ENCODE measurements at regions not wholly inside any gene's neighbourhood (a gene's known extent, or its start where the extent isn't known, plus 50 kb on each side); places are given as distances from the start of the nearest gene placed in this dataset.

DNA sequence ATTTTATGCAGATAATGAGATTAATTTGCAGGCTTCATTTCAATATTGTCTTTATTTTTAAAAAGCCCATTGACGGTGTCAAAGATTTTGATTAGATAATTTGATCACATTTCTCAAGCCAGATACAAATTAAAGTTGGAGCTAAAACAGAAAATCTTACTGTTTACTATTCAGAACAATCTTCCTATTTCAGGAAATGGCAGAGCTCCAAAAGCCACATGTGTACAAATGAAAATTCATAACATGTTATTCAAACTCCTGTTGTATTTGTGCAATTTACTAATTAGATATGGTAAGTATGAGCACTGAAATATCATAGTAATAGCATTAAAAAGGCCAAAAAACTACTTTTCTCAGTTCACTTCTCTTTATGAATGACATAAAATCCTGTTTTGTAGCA is 682.9 kb downstream of the KCNJ3 start:
- Histone ChIP-seq H3K4ac (ENCODE audit: low read depth, low read length) (no peak overlapping the region), H3K9me3 (ENCODE audit: control insufficient read depth, low read depth, low read length) (no peaks in the 10 kb centered on the region), H2BK12ac (ENCODE audit: insufficient read length, low read depth, low read length) (no peak overlapping the region), H2BK15ac (ENCODE audit: low read depth, low read length) (no peak overlapping the region), H2BK120ac (ENCODE audit: low read depth, low read length, poor library complexity, severe bottlenecking) (no peak overlapping the region), H3K9ac (ENCODE audit: extremely low read depth, insufficient read length, low read length) (no peak overlapping the region), H3K79me2 (ENCODE audit: insufficient read depth, low read length) (no peaks in the 10 kb centered on the region), H4K8ac (replicated peaks; ENCODE audit: insufficient read length, low read depth, low read length) (no peak overlapping the region), H3T11ph (ENCODE audit: low read length) (no peak overlapping the region), H3K56ac (ENCODE audit: insufficient read length, low read depth, low read length) (no peak overlapping the region), H4K20me1 (ENCODE audit: control insufficient read depth, insufficient read depth, insufficient read length) (no peaks in the 10 kb centered on the region), H2AK5ac (ENCODE audit: insufficient read length, low read length) (no peak overlapping the region), H3K79me1 (ENCODE audit: insufficient read depth, low read depth, low read length, poor library complexity, severe bottlenecking) (no peaks in the 10 kb centered on the region), H2BK5ac (ENCODE audit: insufficient read length, low read length) (no peak overlapping the region), H3K23ac (ENCODE audit: insufficient read length, low read depth, low read length) (no peak overlapping the region), H3K4me2 (ENCODE audit: insufficient read depth, insufficient read length, low read length) (no peak overlapping the region), H2AFZ (ENCODE audit: low read length) (no peak overlapping the region), H3K27ac (ENCODE audit: insufficient read length, low read depth, low read length) (no peak overlapping the region), H4K91ac (ENCODE audit: insufficient read length, low read depth, low read length) (no peak overlapping the region), H3K23me2 (ENCODE audit: insufficient read length, low read depth, low read length, poor library complexity, severe bottlenecking) (no peaks in the 10 kb centered on the region), H3K14ac (ENCODE audit: insufficient read depth, low read length) (no peak overlapping the region), H3K27me3 (ENCODE audit: insufficient read depth, low read length) (no peaks in the 10 kb centered on the region), H3K18ac (ENCODE audit: insufficient read length, low read depth, low read length) (no peak overlapping the region), H4K5ac (ENCODE audit: insufficient read length, low read depth, low read length) (no peak overlapping the region), H3K4me1 (ENCODE audit: insufficient read depth, low read length) (no peaks in the 10 kb centered on the region), H2BK20ac (ENCODE audit: low read depth, low read length, poor library complexity, severe bottlenecking) (no peak overlapping the region)
- H3K27ac Mint-ChIP-seq = no peak overlapping the region
- TF ChIP-seq, protein P1, sequence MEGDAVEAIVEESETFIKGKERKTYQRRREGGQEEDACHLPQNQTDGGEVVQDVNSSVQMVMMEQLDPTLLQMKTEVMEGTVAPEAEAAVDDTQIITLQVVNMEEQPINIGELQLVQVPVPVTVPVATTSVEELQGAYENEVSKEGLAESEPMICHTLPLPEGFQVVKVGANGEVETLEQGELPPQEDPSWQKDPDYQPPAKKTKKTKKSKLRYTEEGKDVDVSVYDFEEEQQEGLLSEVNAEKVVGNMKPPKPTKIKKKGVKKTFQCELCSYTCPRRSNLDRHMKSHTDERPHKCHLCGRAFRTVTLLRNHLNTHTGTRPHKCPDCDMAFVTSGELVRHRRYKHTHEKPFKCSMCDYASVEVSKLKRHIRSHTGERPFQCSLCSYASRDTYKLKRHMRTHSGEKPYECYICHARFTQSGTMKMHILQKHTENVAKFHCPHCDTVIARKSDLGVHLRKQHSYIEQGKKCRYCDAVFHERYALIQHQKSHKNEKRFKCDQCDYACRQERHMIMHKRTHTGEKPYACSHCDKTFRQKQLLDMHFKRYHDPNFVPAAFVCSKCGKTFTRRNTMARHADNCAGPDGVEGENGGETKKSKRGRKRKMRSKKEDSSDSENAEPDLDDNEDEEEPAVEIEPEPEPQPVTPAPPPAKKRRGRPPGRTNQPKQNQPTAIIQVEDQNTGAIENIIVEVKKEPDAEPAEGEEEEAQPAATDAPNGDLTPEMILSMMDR (conservative IDR thresholded peaks at IDR 0.05) = no peak
- WGBS (ENCODE audit: extremely low coverage, insufficient read length, low lambda C conversion rate) = no CpG with 5 or more reads among the region's 1 CpG
- no peaks in the 10 kb centered on the region for H3K4me1 Mint-ChIP-seq
- DNase-seq = no peak
- no peaks in the 10 kb centered on the region for H3K9me3 Mint-ChIP-seq
- no peak overlapping the region for H3K4me3 Mint-ChIP-seq
- H3K36me3 Mint-ChIP-seq (ENCODE audit: insufficient read depth in 1 of 3, low read depth in 3 of 3) = no peaks in the 10 kb centered on the region
- no peaks in the 10 kb centered on the region for H3K27me3 Mint-ChIP-seq (ENCODE audit: low read depth)

Measured in H9 (cell line).